Esophagus squamous epithelium (tissue), 5 donors: ENCODE measurements at regions not wholly inside any gene's neighbourhood (a gene's known extent, or its start where the extent isn't known, plus 50 kb on each side); places are given as distances from the start of the nearest gene placed in this dataset.
A peak's percentile ranks its signal among the peaks of the same experiment; 100 is the strongest.

Experiments used
- DNase-seq: peaks from one replicate; lab custom pipeline; 2025; lab: John Stamatoyannopoulos, UW
- H3K27ac ChIP-seq, 4 donors: fragments of 200-600 bp; sonication (generic); one replicate each; pipeline ENCODE4 v1.5.1; 2016 to 2019; ENCODE audit warnings: mild to moderate bottlenecking in 1 of 4
- H3K27me3 ChIP-seq, 4 donors: fragments of 200-600 bp; sonication (generic); 1 replicate in 3 of 4; 2 replicates in 1 of 4; pipeline versions ENCODE4 v1.5.1 to v1.6.0; 2017 to 2021; ENCODE audit warnings: antibody characterized with exemption in 1 of 4
- H3K36me3 ChIP-seq, 3 donors: fragments of 200-600 bp; sonication (generic); one replicate each; pipeline ENCODE4 v1.5.1; 2016 to 2019
- H3K4me1 ChIP-seq, 3 donors: fragments of 200-600 bp; sonication (generic); one replicate each; pipeline ENCODE4 v1.5.1; 2017 to 2019
- H3K4me3 ChIP-seq, 4 donors: fragments of 200-600 bp; sonication (generic); 1 replicate in 3 of 4; 2 replicates in 1 of 4; pipeline ENCODE4 v1.5.1; 2016 to 2019; ENCODE audit warnings: mild to moderate bottlenecking in 2 of 4, moderate library complexity in 1 of 4
- H3K9me3 ChIP-seq, 3 donors: fragments of 200-600 bp; sonication (generic); one replicate each; pipeline ENCODE4 v1.5.1; 2016 to 2019
- POLR2A ChIP-seq, 4 donors: fragments of 450-650 bp; IDR thresholded peaks; one replicate each; pipeline ENCODE4 v1.6.1; 2017; ENCODE audit warnings: antibody characterized with exemption in 4 of 4, mild to moderate bottlenecking in 4 of 4, moderate library complexity in 3 of 4
- WGBS, 2 donors: methylation state at CpG; one replicate each; pipeline ENCODE4 v1.1.5; 2018; 5-methylcytosine and 5-hydroxymethylcytosine counted together
- intact Hi-C: fragments of 100-400 bp; cut with DNase I; formaldehyde crosslinking; loops from one replicate; pipeline ENCODE4 v1.15.0; 2022
- TF ChIP-seq, protein P1 (sequence below), 6 experiments: fragments of 450-650 bp in 4 of 6; fragments of 200-600 bp in 2 of 6; sonication (generic) in 2 of 6; IDR thresholded peaks; one replicate each; pipeline ENCODE4 v1.5.1; 2016 to 2019; ENCODE audit warnings: antibody characterized with exemption in 6 of 6, mild to moderate bottlenecking in 4 of 6, moderate library complexity in 4 of 6
- donor health status: DM: yes; HTN: yes; CAD: no.

DNA sequence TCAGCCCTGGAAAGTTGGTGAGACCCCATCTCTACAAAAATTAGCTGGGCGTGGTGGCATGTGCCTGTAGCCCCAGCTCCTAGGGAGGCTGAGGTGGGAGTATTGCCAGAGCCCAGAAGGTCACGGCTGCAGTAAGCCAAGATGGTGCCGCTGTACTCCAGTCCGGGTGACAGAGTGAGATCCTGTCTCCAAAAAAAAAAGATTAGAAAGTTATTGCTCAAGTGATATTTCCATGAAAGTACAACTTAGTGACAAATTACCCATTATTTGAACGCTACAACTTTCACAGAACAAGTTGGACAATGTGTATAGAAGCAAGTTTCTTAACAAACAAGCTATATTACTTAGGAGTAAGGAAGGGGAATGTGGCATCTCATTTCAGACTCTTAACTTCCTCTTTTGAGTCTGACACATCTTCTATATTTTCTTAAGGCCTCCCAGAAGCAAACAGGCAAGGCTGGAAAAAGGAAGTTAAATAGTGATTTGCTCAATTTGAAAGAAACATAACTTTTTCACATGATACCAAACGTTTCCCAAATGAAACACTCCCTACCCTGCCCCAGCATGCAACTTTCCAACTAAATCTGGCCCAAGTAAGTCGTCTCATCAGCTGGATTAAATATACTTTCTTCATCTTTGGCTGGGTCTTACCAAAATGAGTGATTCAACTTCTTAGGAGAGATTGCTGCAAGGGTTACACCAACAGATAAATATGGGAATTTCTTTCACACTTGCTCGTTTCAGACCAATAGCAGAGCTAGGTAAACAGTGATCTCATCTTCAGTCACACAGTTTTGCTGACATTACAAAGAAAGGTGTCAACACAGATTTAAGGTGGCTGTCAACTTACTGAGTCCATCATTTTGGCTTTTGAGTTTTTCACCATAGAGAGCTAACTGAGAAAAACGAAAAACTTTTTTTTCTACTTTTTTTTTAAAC is 66.3 kb upstream of the KLF6 start:
- H3K27me3 ChIP-seq = no peaks in the 10 kb centered on the region
- TF ChIP-seq, protein P1, sequence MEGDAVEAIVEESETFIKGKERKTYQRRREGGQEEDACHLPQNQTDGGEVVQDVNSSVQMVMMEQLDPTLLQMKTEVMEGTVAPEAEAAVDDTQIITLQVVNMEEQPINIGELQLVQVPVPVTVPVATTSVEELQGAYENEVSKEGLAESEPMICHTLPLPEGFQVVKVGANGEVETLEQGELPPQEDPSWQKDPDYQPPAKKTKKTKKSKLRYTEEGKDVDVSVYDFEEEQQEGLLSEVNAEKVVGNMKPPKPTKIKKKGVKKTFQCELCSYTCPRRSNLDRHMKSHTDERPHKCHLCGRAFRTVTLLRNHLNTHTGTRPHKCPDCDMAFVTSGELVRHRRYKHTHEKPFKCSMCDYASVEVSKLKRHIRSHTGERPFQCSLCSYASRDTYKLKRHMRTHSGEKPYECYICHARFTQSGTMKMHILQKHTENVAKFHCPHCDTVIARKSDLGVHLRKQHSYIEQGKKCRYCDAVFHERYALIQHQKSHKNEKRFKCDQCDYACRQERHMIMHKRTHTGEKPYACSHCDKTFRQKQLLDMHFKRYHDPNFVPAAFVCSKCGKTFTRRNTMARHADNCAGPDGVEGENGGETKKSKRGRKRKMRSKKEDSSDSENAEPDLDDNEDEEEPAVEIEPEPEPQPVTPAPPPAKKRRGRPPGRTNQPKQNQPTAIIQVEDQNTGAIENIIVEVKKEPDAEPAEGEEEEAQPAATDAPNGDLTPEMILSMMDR (IDR thresholded peaks at IDR 0.05) = no peak
- peak in 1 of 4 donors; percentile 14 for TF ChIP-seq POLR2A (IDR thresholded peaks at IDR 0.05)
- peaks cover 8 to 57% (median 19%) of the 10 kb centered on the region in 3 donors for H3K4me1 ChIP-seq
- intact Hi-C loops = no loop called here
- WGBS, 2 donors = 27 to 43% methylated on average over 5 to 9 of the region's 9 CpGs
- H3K36me3 ChIP-seq = no peaks in the 10 kb centered on the region
- no peak overlapping the region for H3K4me3 ChIP-seq
- H3K9me3 ChIP-seq = no peaks in the 10 kb centered on the region
- no peak for DNase-seq
- H3K27ac ChIP-seq = peak overlapping the region; percentile 84 to 90 (median 86)

DNA sequence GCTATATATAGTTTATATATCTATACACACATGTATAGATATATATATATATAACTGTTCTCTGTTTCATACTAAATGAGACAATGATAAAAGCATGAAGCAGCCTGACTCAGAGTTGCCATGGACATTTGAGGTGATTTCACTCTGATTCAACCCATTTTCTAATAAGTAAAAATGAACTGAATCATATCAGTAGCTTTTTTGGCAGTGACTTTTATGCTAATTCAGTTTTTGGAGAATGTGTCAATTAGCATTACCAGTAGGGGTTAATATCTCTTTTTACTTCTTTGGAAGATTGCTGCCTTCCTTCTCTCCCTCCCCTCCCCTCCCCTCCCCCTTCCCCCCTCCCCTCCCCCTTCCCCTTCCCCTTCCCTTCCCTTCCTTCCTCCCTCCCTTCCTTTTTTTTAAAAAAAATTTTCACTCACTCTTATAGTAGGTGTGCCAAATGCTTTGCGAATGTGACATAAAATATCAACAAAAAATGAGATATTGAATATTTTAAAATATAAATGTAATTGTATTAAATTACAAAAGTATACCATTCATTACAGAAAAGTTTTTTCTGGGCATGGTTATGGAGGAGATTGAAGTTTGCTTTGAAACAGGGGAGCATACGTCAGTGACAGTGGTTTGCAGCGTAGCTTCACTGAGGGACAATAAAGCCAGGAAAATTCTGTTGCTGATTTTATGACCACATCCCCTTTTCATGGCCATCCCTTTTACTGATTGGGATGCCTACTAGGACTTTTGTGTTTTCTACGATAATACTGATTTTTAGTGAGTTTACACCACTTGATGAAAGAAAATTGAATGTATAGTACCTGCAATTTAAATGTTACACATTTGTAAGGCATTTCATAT is 64.0 kb upstream of the KLF6 start:
- no peak for TF ChIP-seq POLR2A (IDR thresholded peaks at IDR 0.05)
- TF ChIP-seq, protein P1 (IDR thresholded peaks at IDR 0.05) = no peak
- Histone ChIP-seq H3K27ac (peak overlapping the region in 3 of 4 donors; percentile 16 to 86 (median 29)), H3K36me3 (no peaks in the 10 kb centered on the region), H3K4me1 (peaks cover 8 to 54% (median 19%) of the 10 kb centered on the region in 3 donors), H3K4me3 (no peak overlapping the region), H3K27me3 (no peaks in the 10 kb centered on the region), H3K9me3 (no peaks in the 10 kb centered on the region)
- intact Hi-C loops = no loop called here
- no peak for DNase-seq
- 82 to 86% methylated on average over 4 of the region's 4 CpGs for WGBS, 2 donors

DNA sequence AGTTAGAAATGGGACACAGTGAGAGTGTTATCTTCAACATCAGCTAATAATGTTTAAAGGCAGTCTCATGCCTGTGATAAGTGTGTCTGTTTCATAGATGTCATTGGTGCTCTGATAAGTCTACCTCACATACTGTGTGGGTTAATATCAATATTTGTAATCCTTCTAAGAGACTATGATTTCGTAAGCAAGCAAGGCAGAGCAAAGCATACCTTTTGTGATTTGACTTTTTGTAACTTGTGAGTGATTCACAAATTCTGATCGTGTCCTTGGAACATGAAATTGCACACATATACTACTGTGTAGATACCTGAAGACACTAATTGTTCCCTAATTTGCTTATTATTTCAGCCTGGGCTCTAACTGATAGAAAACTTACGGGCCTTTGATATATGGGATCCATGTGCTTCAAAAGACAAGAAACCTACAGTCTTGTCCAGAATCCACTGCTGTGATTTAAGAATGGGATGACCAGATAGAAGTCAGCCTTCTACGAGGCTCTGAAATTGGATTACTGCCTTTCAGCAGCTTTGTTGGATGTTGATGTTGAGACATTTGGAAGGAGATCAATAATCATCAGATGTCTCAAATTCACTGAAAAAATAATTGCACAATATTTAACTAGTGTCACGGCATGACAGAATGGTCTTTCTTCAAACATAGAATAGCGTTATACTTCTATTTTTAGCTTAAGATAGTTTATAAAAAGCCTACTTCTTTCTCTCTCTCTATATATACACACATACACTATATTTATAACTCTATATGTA is 63.2 kb upstream of the KLF6 start:
- DNase-seq = no peak
- Histone ChIP-seq H3K9me3 (no peaks in the 10 kb centered on the region), H3K27me3 (no peaks in the 10 kb centered on the region), H3K4me3 (no peak overlapping the region), H3K27ac (peak overlapping the region in 2 of 4 donors; percentile 16 to 20), H3K4me1 (peaks cover 6 to 46% (median 19%) of the 10 kb centered on the region in 3 donors), H3K36me3 (no peaks in the 10 kb centered on the region)
- intact Hi-C loops = no loop called here
- TF ChIP-seq, protein P1 (IDR thresholded peaks at IDR 0.05) = no peak
- TF ChIP-seq POLR2A (IDR thresholded peaks at IDR 0.05) = no peak
- 48 to 60% methylated on average over 6 of the region's 6 CpGs for WGBS, 2 donors

DNA sequence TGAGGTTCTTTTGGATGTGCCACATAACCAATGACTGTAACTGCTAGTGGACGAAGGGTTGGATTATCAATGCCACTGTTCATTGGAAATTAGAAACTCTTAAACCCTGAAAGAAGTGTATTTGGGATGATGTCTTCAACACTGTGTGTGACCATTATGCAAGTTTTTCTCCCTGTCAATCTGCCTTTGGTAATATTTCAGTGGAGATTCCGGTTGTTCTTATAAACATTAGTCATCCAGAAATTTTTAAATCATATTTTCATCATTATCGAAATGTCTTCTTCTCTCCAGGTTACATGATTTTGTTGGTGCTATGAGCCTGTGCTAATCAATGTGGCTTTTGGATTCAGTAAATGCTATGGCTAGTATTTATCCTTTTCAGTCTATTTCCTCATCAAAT is 61.7 kb upstream of the KLF6 start:
- Histone ChIP-seq H3K27ac (no peak overlapping the region), H3K27me3 (no peaks in the 10 kb centered on the region), H3K4me3 (no peak overlapping the region), H3K4me1 (peaks cover 3 to 32% (median 6%) of the 10 kb centered on the region in 3 donors), H3K9me3 (no peaks in the 10 kb centered on the region), H3K36me3 (no peaks in the 10 kb centered on the region)
- intact Hi-C loops = no loop called here
- 83 to 96% methylated on average over 3 of the region's 3 CpGs for WGBS, 2 donors
- no peak for DNase-seq
- TF ChIP-seq, protein P1 (IDR thresholded peaks at IDR 0.05) = no peak
- TF ChIP-seq POLR2A (IDR thresholded peaks at IDR 0.05) = no peak
